H1 (cell line): ENCODE measurements at regions not wholly inside any gene's neighbourhood (a gene's known extent, or its start where the extent isn't known, plus 50 kb on each side); places are given as distances from the start of the nearest gene placed in this dataset.
A peak's percentile ranks its signal among the peaks of the same experiment; 100 is the strongest.

ENCODE experiments used
- CTCF ChIA-PET: fragments of 300-600 bp; sonication (Branson Sonifier 250); formaldehyde crosslinking; loops from one replicate; lab custom pipeline; 2021; ENCODE audit not compliant: partially characterized antibody; lab: Charles Lee
- POLR2A ChIA-PET: fragments of 300-600 bp; sonication (Branson Sonifier 250); formaldehyde crosslinking; loops from one replicate; lab custom pipeline; 2021; ENCODE audit warnings: inconsistent platforms; ENCODE audit not compliant: partially characterized antibody; lab: Charles Lee
- DNase-seq, 2 experiments: peaks; one replicate each; pipeline versions ENCODE4 v3.0.0 to v3.0.0-alpha.2; 2010 to 2022; ENCODE audit warnings: low spot score in 2 of 2, low read depth in 1 of 2, mixed read lengths in 1 of 2
- FAIRE-seq: peaks from 2 replicates; lab custom pipeline; 2011; peaks lifted over from hg19 to GRCh38; lab: Jason Lieb, UNC
- H2AFZ ChIP-seq: 2 replicates; pipeline ENCODE4 v1.8.1; 2012; ENCODE audit warnings: low read length, inconsistent platforms
- H2AK5ac ChIP-seq: 2 replicates; pipeline ENCODE4 v1.6.1; 2013; ENCODE audit warnings: low read depth, low read length
- H2BK120ac ChIP-seq: replicated peaks from 2 replicates; pipeline ENCODE3; 2013; ENCODE audit warnings: low read depth, low read length, inconsistent platforms
- H2BK12ac ChIP-seq: 2 replicates; pipeline ENCODE4 v1.6.1; 2013; ENCODE audit warnings: low read depth, low read length
- H2BK15ac ChIP-seq: 2 replicates; pipeline ENCODE4 v1.6.1; 2013; ENCODE audit warnings: low read length
- H2BK20ac ChIP-seq: 2 replicates; pipeline ENCODE4 v1.6.1; 2013; ENCODE audit warnings: low read length
- H2BK5ac ChIP-seq: 2 replicates; pipeline ENCODE4 v1.6.1; 2013; ENCODE audit warnings: low read depth, low read length
- H3K14ac ChIP-seq: 2 replicates; pipeline ENCODE4 v1.6.1; 2013; ENCODE audit warnings: inconsistent platforms; ENCODE audit not compliant: insufficient read length
- H3K18ac ChIP-seq: 2 replicates; pipeline ENCODE4 v1.6.1; 2013; ENCODE audit warnings: low read length; ENCODE audit errors: extremely low read depth
- H3K23ac ChIP-seq: 2 replicates; pipeline ENCODE4 v1.6.1; 2013; ENCODE audit warnings: inconsistent platforms; ENCODE audit not compliant: insufficient read length
- H3K23me2 ChIP-seq: 2 replicates; pipeline ENCODE4 v1.6.1; 2013; ENCODE audit warnings: low read depth, low read length
- H3K27ac ChIP-seq: 2 replicates; pipeline ENCODE4 v1.6.1; 2011; ENCODE audit warnings: low read depth, low read length, inconsistent platforms
- H3K27me3 ChIP-seq, 4 experiments: replicated peaks in 1 of 4; 1 replicate in 1 of 4; 2 replicates in 3 of 4; pipeline versions ENCODE4 v1.6.1 to v1.8.1; 2011 to 2013; ENCODE audit warnings: low read length in 3 of 4, mild to moderate bottlenecking in 3 of 4, inconsistent platforms in 2 of 4, mixed read lengths in 2 of 4, moderate library complexity in 1 of 4; ENCODE audit not compliant: control insufficient read depth in 3 of 4, insufficient read depth in 3 of 4; ENCODE audit errors: extremely low read depth in 1 of 4
- H3K36me3 ChIP-seq, 4 experiments: 2 replicates each; pipeline versions ENCODE4 v1.6.1 to v1.8.1; 2011 to 2013; ENCODE audit warnings: mild to moderate bottlenecking in 4 of 4, low read length in 3 of 4, moderate library complexity in 2 of 4, control low read depth in 1 of 4, inconsistent platforms in 1 of 4; ENCODE audit not compliant: insufficient read depth in 4 of 4, control insufficient read depth in 2 of 4
- H3K4ac ChIP-seq: replicated peaks from 2 replicates; pipeline ENCODE3; 2013; ENCODE audit warnings: low read length, low read depth, mixed read lengths, inconsistent platforms; ENCODE audit not compliant: insufficient read length
- H3K4me1 ChIP-seq, 4 experiments: replicated peaks in 1 of 4; 1 replicate in 1 of 4; 2 replicates in 3 of 4; pipeline versions ENCODE4 v1.6.1 to v1.8.1; 2011 to 2013; ENCODE audit warnings: low read length in 3 of 4, inconsistent platforms in 2 of 4, mixed read lengths in 1 of 4; ENCODE audit not compliant: insufficient read depth in 4 of 4, control insufficient read depth in 3 of 4
- H3K4me2 ChIP-seq, 2 experiments: 2 replicates each; pipeline versions ENCODE4 v1.6.1 to v1.8.1; 2011 to 2013; ENCODE audit warnings: low read depth in 2 of 2, low read length in 2 of 2, control low read depth in 1 of 2, inconsistent platforms in 1 of 2, mild to moderate bottlenecking in 1 of 2; ENCODE audit not compliant: insufficient read depth in 1 of 2
- H3K4me3 ChIP-seq, 4 experiments: fragments of 200-600, 300-600 bp in 1 of 4; sonication (generic), shearing (Covaris generic), sonication (Bioruptor Twin) in 1 of 4; 2 replicates each; pipeline versions ENCODE4 v1.5.1 to v1.8.1; 2011 to 2016; ENCODE audit warnings: low read length in 4 of 4, low read depth in 3 of 4, control low read depth in 2 of 4, inconsistent platforms in 2 of 4, mild to moderate bottlenecking in 2 of 4, mixed read lengths in 1 of 4, moderate library complexity in 1 of 4; ENCODE audit not compliant: insufficient read depth in 2 of 4; ENCODE audit errors: extremely low read depth in 1 of 4
- H3K56ac ChIP-seq: replicated peaks from 2 replicates; pipeline ENCODE3; 2013; ENCODE audit warnings: low read depth, mild to moderate bottlenecking, mixed read lengths, low read length, inconsistent platforms; ENCODE audit not compliant: insufficient read length
- H3K79me1 ChIP-seq: 2 replicates; pipeline ENCODE4 v1.6.1; 2013; ENCODE audit warnings: low read depth, low read length, control low read depth
- H3K79me2 ChIP-seq, 2 experiments: 2 replicates each; pipeline versions ENCODE4 v1.6.1 to v1.8.1; 2012 to 2013; ENCODE audit warnings: low read length in 2 of 2, mild to moderate bottlenecking in 2 of 2, inconsistent platforms in 1 of 2; ENCODE audit not compliant: insufficient read depth in 2 of 2, control insufficient read depth in 1 of 2
- H3K9ac ChIP-seq, 4 experiments: replicated peaks in 1 of 4; 1 replicate in 1 of 4; 2 replicates in 3 of 4; pipeline versions ENCODE4 v1.6.1 to v1.8.1; 2011 to 2013; ENCODE audit warnings: low read depth in 3 of 4, low read length in 3 of 4, control low read depth in 2 of 4, mild to moderate bottlenecking in 2 of 4, moderate library complexity in 2 of 4, inconsistent platforms in 1 of 4; ENCODE audit errors: extremely low read depth in 1 of 4
- H3K9me3 ChIP-seq, 2 experiments: 2 replicates each; pipeline versions ENCODE4 v1.6.1 to v1.8.1; 2012 to 2013; ENCODE audit warnings: mild to moderate bottlenecking in 2 of 2, moderate library complexity in 2 of 2, control low read depth in 1 of 2, inconsistent platforms in 1 of 2, low read depth in 1 of 2, low read length in 1 of 2, mixed read lengths in 1 of 2; ENCODE audit not compliant: insufficient read depth in 2 of 2
- H4K20me1 ChIP-seq, 2 experiments: replicated peaks in 1 of 2; 2 replicates each; pipeline versions ENCODE3 to v1.8.1; 2011 to 2013; ENCODE audit warnings: inconsistent platforms in 2 of 2, low read length in 2 of 2, mild to moderate bottlenecking in 1 of 2; ENCODE audit not compliant: insufficient read depth in 2 of 2, control insufficient read depth in 1 of 2
- H4K5ac ChIP-seq: 2 replicates; pipeline ENCODE4 v1.6.1; 2013; ENCODE audit warnings: low read length, low read depth, mixed read lengths, inconsistent platforms; ENCODE audit not compliant: insufficient read length
- H4K8ac ChIP-seq: 2 replicates; pipeline ENCODE4 v1.8.0; 2013; ENCODE audit warnings: mild to moderate bottlenecking, moderate library complexity, low read length, inconsistent platforms; ENCODE audit not compliant: insufficient read depth; ENCODE audit errors: extremely low read depth
- H4K91ac ChIP-seq: replicated peaks from 2 replicates; pipeline ENCODE3; 2013; ENCODE audit warnings: low read length, mixed read lengths, inconsistent platforms; ENCODE audit not compliant: insufficient read length
- CBX5 ChIP-seq: fragments of 300-800, 300-1000 bp; sonication (generic); IDR thresholded peaks from 2 replicates; pipeline ENCODE4 v1.7.1; 2016; ENCODE audit warnings: antibody characterized with exemption, low read length, low read depth
- EGR1 ChIP-seq: IDR thresholded peaks from 2 replicates; pipeline ENCODE4 v1.6.1; 2011; ENCODE audit warnings: low read depth, low read length, borderline replicate concordance
- KDM4A ChIP-seq: IDR thresholded peaks from one replicate; pipeline ENCODE4 v1.7.1; 2012; ENCODE audit warnings: low read depth, mild to moderate bottlenecking, moderate library complexity, low read length, inconsistent platforms; ENCODE audit not compliant: severe bottlenecking
- RAD21 ChIP-seq, 2 experiments: IDR thresholded peaks in 1 of 2; conservative IDR thresholded peaks in 1 of 2; 2 replicates each; pipeline ENCODE4 v1.6.1; 2011; ENCODE audit warnings: low read depth in 2 of 2, low read length in 2 of 2, improper control_type of control experiment in 1 of 2, inconsistent platforms in 1 of 2, mild to moderate bottlenecking in 1 of 2, moderate library complexity in 1 of 2
- WGBS, 2 experiments: shearing (Covaris generic) in 1 of 2; methylation state at CpG; one replicate each; pipeline versions ENCODE4 v1.1.6 to v1.1.7; 2013 to 2015; ENCODE audit warnings: low lambda C conversion rate in 2 of 2, mixed read lengths in 2 of 2, inconsistent platforms in 1 of 2, low coverage in 1 of 2, missing lambda C conversion rate in 1 of 2; ENCODE audit not compliant: insufficient replicate concordance in 2 of 2, insufficient coverage in 1 of 2, insufficient read length in 1 of 2; ENCODE audit errors: extremely low coverage in 1 of 2, missing lambda C conversion rate in 1 of 2; 5-methylcytosine and 5-hydroxymethylcytosine counted together
- TF ChIP-seq, protein P1 (sequence below): IDR thresholded peaks from 2 replicates; pipeline ENCODE4 v1.6.1; 2011; ENCODE audit warnings: low read depth, mild to moderate bottlenecking, low read length; ENCODE audit not compliant: insufficient read depth
- TF ChIP-seq, protein P2 (sequence below): IDR thresholded peaks from 2 replicates; pipeline ENCODE4 v1.6.1; 2012; ENCODE audit warnings: inconsistent platforms
- TF ChIP-seq, protein P3 (sequence below), 3 experiments: IDR thresholded peaks; 1 replicate in 2 of 3; 2 replicates in 1 of 3; pipeline versions ENCODE4 v1.5.1 to v1.6.1; 2011; ENCODE audit warnings: low read length in 3 of 3, mild to moderate bottlenecking in 3 of 3, inconsistent platforms in 2 of 3, low read depth in 1 of 3, moderate library complexity in 1 of 3; ENCODE audit not compliant: insufficient read depth in 1 of 3; ENCODE audit errors: control extremely low read depth in 1 of 3

DNA sequence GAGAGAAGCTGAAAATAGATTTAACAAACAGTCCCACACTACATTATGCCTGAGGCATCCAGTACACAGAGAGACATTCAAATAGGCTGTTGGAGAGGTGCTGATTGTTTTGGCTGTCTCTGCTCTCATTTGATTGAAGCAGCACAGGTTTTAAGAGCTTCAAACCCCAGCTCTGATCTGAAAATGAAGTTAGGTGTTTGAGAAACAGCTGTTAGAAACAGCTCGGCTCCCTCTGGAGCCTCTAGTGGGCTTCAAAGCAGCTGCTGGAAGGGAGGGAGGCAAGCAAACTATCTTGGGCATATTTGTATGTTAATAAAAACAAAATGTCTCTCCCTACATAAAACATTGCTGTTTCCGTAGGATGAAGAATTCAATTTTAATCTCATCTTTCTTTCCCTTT is 607.3 kb upstream of the GOT2 start:
- Histone ChIP-seq H3K23me2 (no peaks in the 10 kb centered on the region), H3K4me2 (no peak overlapping the region)
- TF ChIP-seq KDM4A (no peak), CBX5 (no peak), EGR1 (no peak), RAD21 (IDR thresholded peaks at IDR 0.05 in 1 of 2, conservative IDR thresholded peaks at IDR 0.05 in 1 of 2; ENCODE audit: low read depth in 2 of 2, low read length in 2 of 2) (peak; percentile 5 to 27; a peak in 2 of 4 replicates)
- TF ChIP-seq, protein P1, sequence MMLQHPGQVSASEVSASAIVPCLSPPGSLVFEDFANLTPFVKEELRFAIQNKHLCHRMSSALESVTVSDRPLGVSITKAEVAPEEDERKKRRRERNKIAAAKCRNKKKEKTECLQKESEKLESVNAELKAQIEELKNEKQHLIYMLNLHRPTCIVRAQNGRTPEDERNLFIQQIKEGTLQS, result no peak
- TF ChIP-seq, protein P2, sequence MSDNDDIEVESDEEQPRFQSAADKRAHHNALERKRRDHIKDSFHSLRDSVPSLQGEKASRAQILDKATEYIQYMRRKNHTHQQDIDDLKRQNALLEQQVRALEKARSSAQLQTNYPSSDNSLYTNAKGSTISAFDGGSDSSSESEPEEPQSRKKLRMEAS, result no peak
- TF ChIP-seq, protein P3, sequence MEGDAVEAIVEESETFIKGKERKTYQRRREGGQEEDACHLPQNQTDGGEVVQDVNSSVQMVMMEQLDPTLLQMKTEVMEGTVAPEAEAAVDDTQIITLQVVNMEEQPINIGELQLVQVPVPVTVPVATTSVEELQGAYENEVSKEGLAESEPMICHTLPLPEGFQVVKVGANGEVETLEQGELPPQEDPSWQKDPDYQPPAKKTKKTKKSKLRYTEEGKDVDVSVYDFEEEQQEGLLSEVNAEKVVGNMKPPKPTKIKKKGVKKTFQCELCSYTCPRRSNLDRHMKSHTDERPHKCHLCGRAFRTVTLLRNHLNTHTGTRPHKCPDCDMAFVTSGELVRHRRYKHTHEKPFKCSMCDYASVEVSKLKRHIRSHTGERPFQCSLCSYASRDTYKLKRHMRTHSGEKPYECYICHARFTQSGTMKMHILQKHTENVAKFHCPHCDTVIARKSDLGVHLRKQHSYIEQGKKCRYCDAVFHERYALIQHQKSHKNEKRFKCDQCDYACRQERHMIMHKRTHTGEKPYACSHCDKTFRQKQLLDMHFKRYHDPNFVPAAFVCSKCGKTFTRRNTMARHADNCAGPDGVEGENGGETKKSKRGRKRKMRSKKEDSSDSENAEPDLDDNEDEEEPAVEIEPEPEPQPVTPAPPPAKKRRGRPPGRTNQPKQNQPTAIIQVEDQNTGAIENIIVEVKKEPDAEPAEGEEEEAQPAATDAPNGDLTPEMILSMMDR (IDR thresholded peaks at IDR 0.05; ENCODE audit: control extremely low read depth in 1 of 3, insufficient read depth in 1 of 3, low read depth in 1 of 3, low read length in 3 of 3), result peak in 1 of 3 experiments; percentile 25; a peak in 1 of 4 replicates
- TF ChIP-seq, all 59 proteins: peak for 2
- no peak overlapping the region for H4K8ac ChIP-seq
- no peak overlapping the region for H2AFZ ChIP-seq
- no peak overlapping the region for H3K23ac ChIP-seq
- peaks cover 0 to 4% (median 0%) of the 10 kb centered on the region in 4 experiments; a peak in 2 of 7 replicates for H3K4me1 ChIP-seq
- ChIA-PET CTCF (interaction anchor here (0.6 to 1.5 kb wide), 5 partner anchors 10 to 850 kb away, joined by 3 to 4 read pairs (median 3); no protein-coding TSS in a partner anchor), POLR2A (no interaction called here)
- no peak for FAIRE-seq
- H3K9ac ChIP-seq, result no peak overlapping the region
- no peak overlapping the region for H3K4me3 ChIP-seq
- no peak for DNase-seq
- H3K14ac ChIP-seq, result no peak overlapping the region
- peaks cover 49 to 79% (median 69%) of the 10 kb centered on the region in 4 experiments for H3K27me3 ChIP-seq
- no peaks in the 10 kb centered on the region for H3K79me2 ChIP-seq
- no peaks in the 10 kb centered on the region for H3K36me3 ChIP-seq
- no peak overlapping the region for H4K91ac ChIP-seq
- no peak overlapping the region for H3K56ac ChIP-seq
- H2BK15ac ChIP-seq, result no peak overlapping the region
- no peak overlapping the region for H2AK5ac ChIP-seq
- no peak overlapping the region for H2BK120ac ChIP-seq
- H3K27ac ChIP-seq, result no peak overlapping the region
- no peak overlapping the region for H3K4ac ChIP-seq
- no peak overlapping the region for H3K18ac ChIP-seq
- H4K5ac ChIP-seq, result no peak overlapping the region
- H3K9me3 ChIP-seq, result no peaks in the 10 kb centered on the region
- H3K79me1 ChIP-seq, result no peaks in the 10 kb centered on the region
- no peak overlapping the region for H2BK5ac ChIP-seq
- no peak overlapping the region for H2BK20ac ChIP-seq
- WGBS, 2 experiments, result 69% methylated on average over 2 of the region's 2 CpGs; no CpG with 5 or more reads in 1 of the 2 experiments
- peaks cover 2 to 6% of the 10 kb centered on the region in 2 experiments for H4K20me1 ChIP-seq
- H2BK12ac ChIP-seq, result no peak overlapping the region
